Left lung (tissue), 4 donors: ENCODE measurements at regions not wholly inside any gene's neighbourhood (a gene's known extent, or its start where the extent isn't known, plus 50 kb on each side); places are given as distances from the start of the nearest gene placed in this dataset.
A peak's percentile ranks its signal among the peaks of the same experiment; 100 is the strongest.
"Not testable (repeated sequence)": the region's sequence is repeated elsewhere in the genome, so short reads cannot be mapped to it uniquely, and the experiment has no call there.

Source experiments
- ATAC-seq: fragments of 200-7000 bp; cut with Tn5 transposase; one replicate; pipeline ENCODE4 v1.9.1; 2020; ENCODE audit warnings: moderate library complexity
- DNase-seq, 4 donors: peaks; one replicate each; pipeline ENCODE4 v3.0.0-alpha.2; 2013 to 2020
- H3K27ac ChIP-seq, 2 donors: fragments of 200-600 bp; sonication (generic) in 1 of 2; one replicate each; pipeline versions ENCODE4 v1.5.0 to v1.8.0; 2020 to 2021
- H3K27me3 ChIP-seq, 2 donors: fragments of 200-600 bp; sonication (generic) in 1 of 2; one replicate each; pipeline versions ENCODE4 v1.5.0 to v1.8.0; 2020 to 2021
- H3K36me3 ChIP-seq, 2 donors: fragments of 200-600 bp; sonication (generic) in 1 of 2; one replicate each; pipeline versions ENCODE4 v1.5.0 to v1.8.0; 2020 to 2021
- H3K4me1 ChIP-seq, 2 donors: fragments of 200-600 bp; one replicate each; pipeline ENCODE4 v1.8.0; 2021
- H3K4me3 ChIP-seq, 2 donors: fragments of 200-600 bp; sonication (generic) in 1 of 2; one replicate each; pipeline versions ENCODE4 v1.5.0 to v1.8.0; 2020 to 2021; ENCODE audit warnings: mild to moderate bottlenecking in 1 of 2
- H3K9me3 ChIP-seq, 2 donors: fragments of 200-600 bp; sonication (generic) in 1 of 2; one replicate each; pipeline versions ENCODE4 v1.5.0 to v1.8.0; 2020 to 2021
- CTCF ChIP-seq, 2 donors: fragments of 200-600 bp; sonication (generic) in 1 of 2; IDR thresholded peaks; one replicate each; pipeline versions ENCODE4 v1.5.0 to v1.8.0; 2021; ENCODE audit warnings: antibody characterized with exemption in 2 of 2
- intact Hi-C, 2 donors: fragments of 100-400 bp; cut with DNase I; formaldehyde crosslinking; loops; one replicate each; pipeline versions ENCODE4 v1.11.2 to v1.14.2; 2022
- donor health status: DM: no; HTN: yes; CAD: no.
- donor health status: DM: no; HTN: no; CAD: no.

DNA sequence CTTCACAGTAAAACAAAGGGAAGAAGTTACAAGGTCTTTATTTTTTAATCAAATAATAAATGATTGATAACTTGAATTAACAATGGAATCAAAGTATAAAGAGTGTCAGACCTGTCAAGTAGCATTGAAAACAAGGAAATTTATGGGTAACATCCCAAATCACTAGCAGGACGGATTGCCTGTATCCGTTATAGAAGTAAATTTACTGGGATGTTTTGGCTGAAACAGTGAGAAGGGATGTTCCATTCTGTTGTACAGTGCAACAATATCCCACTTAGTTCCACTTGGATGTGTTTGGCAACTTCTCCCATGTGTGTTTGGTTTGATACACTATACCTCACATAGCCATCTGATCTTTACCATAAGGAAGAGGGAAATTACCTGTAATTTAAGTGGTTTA lies 421.0 kb upstream of the CHD1 start:
- Histone ChIP-seq H3K9me3 (peaks cover 0 to 19% of the 10 kb centered on the region in 2 donors), H3K4me3 (no peak overlapping the region), H3K4me1 (no peaks in the 10 kb centered on the region), H3K36me3 (no peaks in the 10 kb centered on the region), H3K27me3 (no peaks in the 10 kb centered on the region), H3K27ac (no peak overlapping the region)
- intact Hi-C loops: no loop called here
- no peak for TF ChIP-seq CTCF (IDR thresholded peaks at IDR 0.05)
- ATAC-seq (no peak), DNase-seq (no peak)

- Histone ChIP-seq H3K9me3 (peaks cover 0 to 18% of the 10 kb centered on the region in 2 donors), H3K4me3 (no peak overlapping the region), H3K27me3 (no peaks in the 10 kb centered on the region), H3K27ac (no peak overlapping the region), H3K36me3 (no peaks in the 10 kb centered on the region), H3K4me1 (no peaks in the 10 kb centered on the region)
- no peak for ATAC-seq
- intact Hi-C loops: no loop called here
- DNase-seq: no peak
- no peak for TF ChIP-seq CTCF (IDR thresholded peaks at IDR 0.05)
These were observed 419.8 kb upstream of the CHD1 start for GRCh38 chr5:99348597-99348996.

DNA sequence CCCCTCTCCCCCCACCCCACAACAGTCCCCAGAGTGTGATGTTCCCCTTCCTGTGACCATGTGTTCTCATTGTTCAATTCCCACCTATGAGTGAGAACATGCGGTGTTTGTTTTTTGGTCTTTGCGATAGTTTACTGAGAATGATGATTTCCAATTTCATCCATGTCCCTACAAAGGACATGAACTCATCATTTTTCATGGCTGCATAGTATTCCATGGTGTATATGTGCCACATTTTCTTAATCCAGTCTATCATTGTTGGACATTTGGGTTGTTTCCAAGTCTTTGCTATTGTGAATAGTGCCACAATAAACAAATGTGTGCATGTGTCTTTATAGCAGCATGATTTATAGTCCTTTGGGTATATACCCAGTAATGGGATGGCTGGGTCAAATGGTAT lies 411.0 kb upstream of the CHD1 start:
- H3K4me1 ChIP-seq, H3K27ac ChIP-seq, DNase-seq, ATAC-seq, H3K27me3 ChIP-seq, H3K9me3 ChIP-seq, intact Hi-C loops, H3K36me3 ChIP-seq, H3K4me3 ChIP-seq: not testable (repeated sequence)

DNA sequence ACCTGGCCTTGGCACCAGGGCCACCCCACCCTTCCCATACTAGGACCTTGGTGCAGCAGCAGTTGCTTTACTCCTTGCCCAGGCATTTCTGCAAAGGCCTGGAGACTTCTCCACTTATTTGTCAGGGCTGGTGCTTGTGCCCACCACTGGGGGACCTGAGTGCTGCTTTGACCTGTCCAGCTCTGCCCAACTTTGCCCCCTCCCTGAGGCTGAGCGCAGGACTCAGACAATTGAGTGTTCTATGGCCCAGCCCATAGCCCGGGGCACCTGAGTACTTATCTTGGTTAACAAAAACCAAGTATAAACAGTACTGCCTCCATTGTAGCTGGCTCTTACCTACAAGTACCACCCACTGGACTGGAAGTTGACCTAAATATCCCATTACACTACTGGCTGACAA lies 406.1 kb upstream of the CHD1 start:
- no peak overlapping the region for H3K4me3 ChIP-seq
- H3K4me1 ChIP-seq: no peaks in the 10 kb centered on the region
- no peaks in the 10 kb centered on the region for H3K36me3 ChIP-seq
- no peaks in the 10 kb centered on the region for H3K27me3 ChIP-seq
- intact Hi-C loops: no loop called here
- TF ChIP-seq CTCF (IDR thresholded peaks at IDR 0.05): no peak
- H3K27ac ChIP-seq: no peak overlapping the region
- DNase-seq (no peak), ATAC-seq (no peak)
- peaks cover 0 to 8% of the 10 kb centered on the region in 2 donors for H3K9me3 ChIP-seq

DNA sequence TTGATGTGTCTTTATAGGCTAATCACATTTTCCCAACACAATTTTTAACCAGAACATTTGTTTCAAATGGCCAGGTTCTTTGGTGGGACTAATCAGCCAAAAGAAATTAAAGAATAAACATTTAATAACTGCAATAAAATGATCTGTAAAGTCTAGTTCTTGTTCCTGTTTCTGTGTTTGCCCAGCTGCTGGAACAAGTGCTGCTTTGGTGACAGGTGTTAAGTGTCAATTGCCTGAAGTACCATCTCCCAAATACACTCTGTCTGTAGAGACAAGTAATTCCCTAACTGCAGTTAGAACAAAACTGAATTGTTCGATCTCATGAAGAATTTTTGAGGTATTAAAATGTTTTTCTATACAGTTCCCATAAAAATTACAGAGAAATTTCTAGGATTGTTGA lies 402.3 kb upstream of the CHD1 start:
- Histone ChIP-seq H3K4me1 (no peaks in the 10 kb centered on the region), H3K4me3 (no peak overlapping the region), H3K27me3 (no peaks in the 10 kb centered on the region), H3K36me3 (no peaks in the 10 kb centered on the region), H3K9me3 (peaks cover 0 to 5% of the 10 kb centered on the region in 2 donors), H3K27ac (no peak overlapping the region)
- no peak for TF ChIP-seq CTCF (IDR thresholded peaks at IDR 0.05)
- intact Hi-C loops: no loop called here
- ATAC-seq (no peak), DNase-seq (no peak)

- no peaks in the 10 kb centered on the region for H3K4me1 ChIP-seq
- no peaks in the 10 kb centered on the region for H3K36me3 ChIP-seq
- intact Hi-C loops: no loop called here
- H3K27me3 ChIP-seq: no peaks in the 10 kb centered on the region
- TF ChIP-seq CTCF (IDR thresholded peaks at IDR 0.05): no peak
- no peak overlapping the region for H3K4me3 ChIP-seq
- H3K9me3 ChIP-seq: no peaks in the 10 kb centered on the region
- DNase-seq (peak in 1 of 4 donors; percentile 34), ATAC-seq (no peak)
- H3K27ac ChIP-seq: no peak overlapping the region
These were observed 391.6 kb upstream of the CHD1 start for GRCh38 chr5:99320436-99320835.
